ENCODE measurements at regions not wholly inside any gene's neighbourhood (a gene's known extent, or its start where the extent isn't known, plus 50 kb on each side); places are given as distances from the start of the nearest gene placed in this dataset.

DNA sequence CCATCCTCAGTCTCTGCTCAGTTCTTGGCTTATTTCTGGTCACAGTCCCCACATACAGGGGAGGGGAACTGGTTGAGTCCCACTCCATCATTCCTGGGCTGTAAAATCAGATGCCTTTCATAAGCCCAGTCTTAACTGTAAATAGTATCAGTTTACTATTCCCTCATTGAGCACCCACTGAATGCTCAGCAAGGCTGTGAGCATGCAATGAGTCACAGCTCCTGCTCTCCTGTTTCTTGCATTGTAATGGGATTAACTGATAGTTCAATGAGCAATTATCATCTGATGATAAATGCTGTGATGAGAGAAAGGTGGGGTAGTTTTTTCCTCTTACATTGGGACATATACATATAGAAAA, 113.6 kb upstream of the TPM1 start:
- no peak for ATAC-seq (ENCODE audit: low read depth)

GRCh38 chr15:62931650-62932049, 110.9 kb upstream of the TPM1 start:
- Mint-ChIP-seq H3K9me3 (no peaks in the 10 kb centered on the region), H3K27ac (no peak overlapping the region), H3K36me3 (ENCODE audit: low read depth) (no peaks in the 10 kb centered on the region), H3K4me1 (peaks cover 4% of the 10 kb centered on the region), H3K27me3 (peaks cover 23% of the 10 kb centered on the region), H3K4me3 (no peak overlapping the region)
- TF ChIP-seq, protein P1, sequence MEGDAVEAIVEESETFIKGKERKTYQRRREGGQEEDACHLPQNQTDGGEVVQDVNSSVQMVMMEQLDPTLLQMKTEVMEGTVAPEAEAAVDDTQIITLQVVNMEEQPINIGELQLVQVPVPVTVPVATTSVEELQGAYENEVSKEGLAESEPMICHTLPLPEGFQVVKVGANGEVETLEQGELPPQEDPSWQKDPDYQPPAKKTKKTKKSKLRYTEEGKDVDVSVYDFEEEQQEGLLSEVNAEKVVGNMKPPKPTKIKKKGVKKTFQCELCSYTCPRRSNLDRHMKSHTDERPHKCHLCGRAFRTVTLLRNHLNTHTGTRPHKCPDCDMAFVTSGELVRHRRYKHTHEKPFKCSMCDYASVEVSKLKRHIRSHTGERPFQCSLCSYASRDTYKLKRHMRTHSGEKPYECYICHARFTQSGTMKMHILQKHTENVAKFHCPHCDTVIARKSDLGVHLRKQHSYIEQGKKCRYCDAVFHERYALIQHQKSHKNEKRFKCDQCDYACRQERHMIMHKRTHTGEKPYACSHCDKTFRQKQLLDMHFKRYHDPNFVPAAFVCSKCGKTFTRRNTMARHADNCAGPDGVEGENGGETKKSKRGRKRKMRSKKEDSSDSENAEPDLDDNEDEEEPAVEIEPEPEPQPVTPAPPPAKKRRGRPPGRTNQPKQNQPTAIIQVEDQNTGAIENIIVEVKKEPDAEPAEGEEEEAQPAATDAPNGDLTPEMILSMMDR (IDR thresholded peaks at IDR 0.05), result no peak
- intact Hi-C loops (cut with micrococcal nuclease), result no loop called here
- DNase-seq, result no peak
- CTCF ChIA-PET, result no interaction called here
- no peak for ATAC-seq (ENCODE audit: low read depth)
- POLR2A ChIA-PET, result no interaction called here

More for the DNA sequence above, 113.6 kb upstream of the TPM1 start:
- H3K4me3 Mint-ChIP-seq, result no peak overlapping the region
- no peaks in the 10 kb centered on the region for H3K4me1 Mint-ChIP-seq
- intact Hi-C loops (cut with micrococcal nuclease), result no loop called here
- CTCF ChIA-PET, result no interaction called here
- H3K9me3 Mint-ChIP-seq, result no peaks in the 10 kb centered on the region
- TF ChIP-seq, protein P1 (IDR thresholded peaks at IDR 0.05), result no peak
- DNase-seq, result no peak
- H3K36me3 Mint-ChIP-seq (ENCODE audit: low read depth), result no peaks in the 10 kb centered on the region
- peaks cover 16% of the 10 kb centered on the region for H3K27me3 Mint-ChIP-seq
- H3K27ac Mint-ChIP-seq, result no peak overlapping the region
- POLR2A ChIA-PET, result no interaction called here

- DNase-seq (no peak), ATAC-seq (ENCODE audit: low read depth) (no peak)
- TF ChIP-seq, protein P1 (IDR thresholded peaks at IDR 0.05), result no peak
- H3K4me3 Mint-ChIP-seq, result no peak overlapping the region
- H3K4me1 Mint-ChIP-seq, result peaks cover 4% of the 10 kb centered on the region
- intact Hi-C loops (cut with micrococcal nuclease), result no loop called here
- ChIA-PET CTCF (no interaction called here), POLR2A (no interaction called here)
- H3K27ac Mint-ChIP-seq, result no peak overlapping the region
- no peaks in the 10 kb centered on the region for H3K9me3 Mint-ChIP-seq
- no peaks in the 10 kb centered on the region for H3K36me3 Mint-ChIP-seq (ENCODE audit: low read depth)
- peaks cover 23% of the 10 kb centered on the region for H3K27me3 Mint-ChIP-seq
These were observed 110.1 kb upstream of the TPM1 start for GRCh38 chr15:62932436-62932835.

GRCh38 chr15:62933386-62933785, 109.2 kb upstream of the TPM1 start:
- TF ChIP-seq, protein P1 (IDR thresholded peaks at IDR 0.05), result no peak
- intact Hi-C loops (cut with micrococcal nuclease), result no loop called here
- no peak for ATAC-seq (ENCODE audit: low read depth)
- no peak overlapping the region for H3K27ac Mint-ChIP-seq
- no peak for DNase-seq
- H3K36me3 Mint-ChIP-seq (ENCODE audit: low read depth), result no peaks in the 10 kb centered on the region
- POLR2A ChIA-PET, result no interaction called here
- no peaks in the 10 kb centered on the region for H3K9me3 Mint-ChIP-seq
- peaks cover 4% of the 10 kb centered on the region for H3K4me1 Mint-ChIP-seq
- H3K4me3 Mint-ChIP-seq, result no peak overlapping the region
- H3K27me3 Mint-ChIP-seq, result peaks cover 27% of the 10 kb centered on the region
- CTCF ChIA-PET, result no interaction called here

- TF ChIP-seq, protein P1 (IDR thresholded peaks at IDR 0.05), result no peak
- H3K4me3 Mint-ChIP-seq, result no peak overlapping the region
- intact Hi-C loops (cut with micrococcal nuclease), result no loop called here
- DNase-seq (no peak), ATAC-seq (ENCODE audit: low read depth) (no peak)
- no peaks in the 10 kb centered on the region for H3K36me3 Mint-ChIP-seq (ENCODE audit: low read depth)
- CTCF ChIA-PET, result no interaction called here
- POLR2A ChIA-PET, result no interaction called here
- peaks cover 4% of the 10 kb centered on the region for H3K4me1 Mint-ChIP-seq
- H3K27me3 Mint-ChIP-seq, result peaks cover 27% of the 10 kb centered on the region
- no peaks in the 10 kb centered on the region for H3K9me3 Mint-ChIP-seq
- H3K27ac Mint-ChIP-seq, result no peak overlapping the region
These were observed 108.1 kb upstream of the TPM1 start for GRCh38 chr15:62934236-62934971.
